ENCODE measurements at regions not wholly inside any gene's neighbourhood (a gene's known extent, or its start where the extent isn't known, plus 50 kb on each side); places are given as distances from the start of the nearest gene placed in this dataset.

- no peak for TF ChIP-seq CTCF (IDR thresholded peaks at IDR 0.05)
- Mint-ChIP-seq H3K36me3 (no peaks in the 10 kb centered on the region), H3K27ac (no peak overlapping the region), H3K4me3 (no peak overlapping the region), H3K9me3 (peaks cover 0 to 10% (median 1%) of the 10 kb centered on the region in 7 donors), H3K4me1 (no peaks in the 10 kb centered on the region), H3K27me3 (ENCODE audit: low read depth in 3 of 3) (no peaks in the 10 kb centered on the region)
- no peak overlapping the region for H2AFZ ChIP-seq (ENCODE audit: insufficient read depth, low read depth, low read length, poor library complexity, severe bottlenecking)
- no peaks in the 10 kb centered on the region for H3K36me3 ChIP-seq (replicated peaks in 1 of 2; ENCODE audit: control insufficient read depth in 1 of 2, insufficient read depth in 2 of 2, low read length in 2 of 2)
- H3K27me3 ChIP-seq (ENCODE audit: control insufficient read depth in 2 of 2, insufficient read depth in 2 of 2, low read length in 2 of 2), result no peaks in the 10 kb centered on the region
- DNase-seq, result no peak
- no peaks in the 10 kb centered on the region for H3K4me1 ChIP-seq (ENCODE audit: control insufficient read depth in 1 of 2, insufficient read depth in 2 of 2, low read length in 2 of 2)
- no peak overlapping the region for H3K9ac ChIP-seq (ENCODE audit: insufficient read depth, low read length, poor library complexity, severe bottlenecking)
- intact Hi-C loops (cut with micrococcal nuclease), result no loop called here
- H3K27ac ChIP-seq (ENCODE audit: low read depth in 1 of 2, low read length in 2 of 2), result no peak overlapping the region
- peaks cover 2 to 7% of the 10 kb centered on the region in 2 donors for H3K9me3 ChIP-seq (replicated peaks in 1 of 2; ENCODE audit: control insufficient read depth in 1 of 2, insufficient read depth in 1 of 2, low read length in 2 of 2)
- WGBS (ENCODE audit: insufficient coverage), result 71% methylated on average over 1 of the region's 4 CpGs
- no peak overlapping the region for H3K4me3 ChIP-seq (replicated peaks in 1 of 3; ENCODE audit: low read depth in 2 of 3, low read length in 3 of 3)
- H3K4me2 ChIP-seq (replicated peaks; ENCODE audit: extremely low read depth, low read length, poor library complexity, severe bottlenecking), result no peak overlapping the region
- no peaks in the 10 kb centered on the region for H4K20me1 ChIP-seq (ENCODE audit: insufficient read depth, low read length)
- no peaks in the 10 kb centered on the region for H3K79me2 ChIP-seq (ENCODE audit: insufficient read depth, low read length)
These were observed 528.2 kb upstream of the FAT1 start for GRCh38 chr4:187251896-187252295.

GRCh38 chr4:187256897-187257296 lies 533.2 kb upstream of the FAT1 start:
- 47% methylated on average over 5 of the region's 6 CpGs for WGBS (ENCODE audit: insufficient coverage)
- no peaks in the 10 kb centered on the region for H3K4me1 Mint-ChIP-seq
- no peak overlapping the region for H3K27ac Mint-ChIP-seq
- H3K9me3 Mint-ChIP-seq, result peaks cover 0 to 8% (median 2%) of the 10 kb centered on the region in 7 donors
- no peaks in the 10 kb centered on the region for H3K36me3 Mint-ChIP-seq
- Histone ChIP-seq H2AFZ (ENCODE audit: insufficient read depth, low read depth, low read length, poor library complexity, severe bottlenecking) (no peak overlapping the region), H3K9ac (ENCODE audit: insufficient read depth, low read length, poor library complexity, severe bottlenecking) (no peak overlapping the region), H4K20me1 (ENCODE audit: insufficient read depth, low read length) (no peaks in the 10 kb centered on the region), H3K27ac (ENCODE audit: low read depth in 1 of 2, low read length in 2 of 2) (no peak overlapping the region), H3K79me2 (ENCODE audit: insufficient read depth, low read length) (no peaks in the 10 kb centered on the region), H3K27me3 (ENCODE audit: control insufficient read depth in 2 of 2, insufficient read depth in 2 of 2, low read length in 2 of 2) (no peaks in the 10 kb centered on the region), H3K4me3 (replicated peaks in 1 of 3; ENCODE audit: low read depth in 2 of 3, low read length in 3 of 3) (no peak overlapping the region), H3K4me2 (replicated peaks; ENCODE audit: extremely low read depth, low read length, poor library complexity, severe bottlenecking) (no peak overlapping the region), H3K36me3 (replicated peaks in 1 of 2; ENCODE audit: control insufficient read depth in 1 of 2, insufficient read depth in 2 of 2, low read length in 2 of 2) (no peaks in the 10 kb centered on the region), H3K9me3 (replicated peaks in 1 of 2; ENCODE audit: control insufficient read depth in 1 of 2, insufficient read depth in 1 of 2, low read length in 2 of 2) (peaks cover under 1 to 3% of the 10 kb centered on the region in 2 donors), H3K4me1 (ENCODE audit: control insufficient read depth in 1 of 2, insufficient read depth in 2 of 2, low read length in 2 of 2) (no peaks in the 10 kb centered on the region)
- H3K4me3 Mint-ChIP-seq, result no peak overlapping the region
- TF ChIP-seq CTCF (IDR thresholded peaks at IDR 0.05), result no peak
- H3K27me3 Mint-ChIP-seq (ENCODE audit: low read depth in 3 of 3), result no peaks in the 10 kb centered on the region
- DNase-seq, result no peak
- intact Hi-C loops (cut with micrococcal nuclease), result no loop called here
